GM23248 (cell line): ENCODE measurements at regions not wholly inside any gene's neighbourhood (a gene's known extent, or its start where the extent isn't known, plus 50 kb on each side); places are given as distances from the start of the nearest gene placed in this dataset.
"Not testable (repeated sequence)": the region's sequence is repeated elsewhere in the genome, so short reads cannot be mapped to it uniquely, and the experiment has no call there.

ENCODE experiments used
- DNase-seq: peaks from one replicate; pipeline ENCODE4 v3.0.0-alpha.2; 2015
- H2AFZ ChIP-seq: fragments of 200-600 bp; sonication (generic); 2 replicates; pipeline ENCODE4 v1.6.1; 2016; ENCODE audit warnings: antibody characterized with exemption
- H3F3A ChIP-seq: fragments of 200-600 bp; sonication (generic); 2 replicates; pipeline ENCODE4 v1.6.1; 2016; ENCODE audit warnings: mild to moderate bottlenecking, antibody characterized with exemption, mixed run types; ENCODE audit not compliant: insufficient read depth
- H3K27ac ChIP-seq: fragments of 200-600 bp; sonication (generic); 2 replicates; pipeline ENCODE4 v1.5.1; 2016; ENCODE audit warnings: mild to moderate bottlenecking
- H3K27me3 ChIP-seq: fragments of 200-600 bp; sonication (generic); replicated peaks from 2 replicates; pipeline ENCODE4 v1.6.1; 2016; ENCODE audit warnings: mild to moderate bottlenecking; ENCODE audit not compliant: insufficient read depth
- H3K36me3 ChIP-seq: fragments of 200-600 bp; sonication (generic); 2 replicates; pipeline ENCODE4 v1.6.1; 2016; ENCODE audit warnings: low read depth, mild to moderate bottlenecking
- H3K4me1 ChIP-seq: fragments of 200-600 bp; sonication (generic); 2 replicates; pipeline ENCODE4 v1.6.1; 2016; ENCODE audit warnings: mild to moderate bottlenecking; ENCODE audit not compliant: insufficient read depth
- H3K4me2 ChIP-seq: fragments of 200-600 bp; sonication (generic); one replicate; pipeline ENCODE4 v1.6.1; 2016; ENCODE audit warnings: mild to moderate bottlenecking; ENCODE audit not compliant: unreplicated experiment
- H3K4me3 ChIP-seq: fragments of 200-600 bp; sonication (generic); 2 replicates; pipeline ENCODE4 v1.5.1; 2016; ENCODE audit warnings: mild to moderate bottlenecking
- H3K79me2 ChIP-seq: fragments of 200-600 bp; sonication (generic); 2 replicates; pipeline ENCODE4 v1.6.1; 2016; ENCODE audit warnings: mild to moderate bottlenecking; ENCODE audit not compliant: insufficient read depth
- H3K9ac ChIP-seq: fragments of 200-600 bp; sonication (generic); 2 replicates; pipeline ENCODE4 v1.6.1; 2016; ENCODE audit warnings: mild to moderate bottlenecking
- H3K9me2 ChIP-seq: fragments of 200-600 bp; sonication (generic); 2 replicates; pipeline ENCODE4 v1.6.1; 2016; ENCODE audit warnings: mixed run types, mild to moderate bottlenecking, moderate library complexity; ENCODE audit not compliant: insufficient read depth
- H3K9me3 ChIP-seq: fragments of 200-600 bp; sonication (generic); one replicate; pipeline ENCODE4 v1.6.1; 2017; ENCODE audit warnings: low read depth
- H4K20me1 ChIP-seq: fragments of 200-600 bp; sonication (generic); 2 replicates; pipeline ENCODE4 v1.6.0; 2016; ENCODE audit not compliant: insufficient read depth
- EZH2 ChIP-seq: fragments of 200-600 bp; sonication (generic); IDR thresholded peaks from 2 replicates; pipeline ENCODE4 v1.6.1; 2018; ENCODE audit warnings: antibody characterized with exemption, mild to moderate bottlenecking; ENCODE audit not compliant: insufficient read depth, poor library complexity, severe bottlenecking
- EZH2phosphoT487 ChIP-seq: fragments of 200-600 bp; sonication (generic); IDR thresholded peaks from 2 replicates; pipeline ENCODE4 v1.6.1; 2018; ENCODE audit warnings: antibody characterized with exemption, moderate library complexity, mild to moderate bottlenecking, low read depth; ENCODE audit not compliant: insufficient read depth
- WGBS, 2 experiments: methylation state at CpG; one replicate each; pipeline ENCODE4 v1.1.6; 2015 to 2017; ENCODE audit warnings: low lambda C conversion rate in 2 of 2, low coverage in 1 of 2; ENCODE audit errors: missing lambda C conversion rate in 2 of 2; 5-methylcytosine and 5-hydroxymethylcytosine counted together
- in situ Hi-C: fragments of 300-500 bp; cut with MboI; formaldehyde crosslinking; loops from 2 replicates; pipeline ENCODE4 v1.15.0; 2020

- no peak overlapping the region for H3K27ac ChIP-seq
- H3F3A ChIP-seq, result no peaks in the 10 kb centered on the region
- H3K9ac ChIP-seq, result no peak overlapping the region
- no peak for TF ChIP-seq EZH2
- no peak for TF ChIP-seq EZH2phosphoT487
- H3K9me3 ChIP-seq, result no peaks in the 10 kb centered on the region
- in situ Hi-C loops, result loop anchor here (25.0 kb wide), 1 partner anchor 191 kb away; the partner anchor contains the start of gene ERRFI1
- 95 to 97% methylated on average over 2 of the region's 2 CpGs for WGBS, 2 experiments
- no peak overlapping the region for H2AFZ ChIP-seq
- no peak overlapping the region for H3K4me3 ChIP-seq
- H3K4me2 ChIP-seq, result no peak overlapping the region
- 0 out of 2 replicates have a peak, but pooled peaks cover 4% of the 10 kb centered on the region for H3K4me1 ChIP-seq
- H3K9me2 ChIP-seq, result no peaks in the 10 kb centered on the region
- DNase-seq, result no peak
- H3K27me3 ChIP-seq, result no peaks in the 10 kb centered on the region
- H3K36me3 ChIP-seq, result no peaks in the 10 kb centered on the region
- H4K20me1 ChIP-seq, result no peaks in the 10 kb centered on the region
- no peaks in the 10 kb centered on the region for H3K79me2 ChIP-seq
These were observed 89.7 kb upstream of the SLC45A1 start for GRCh38 chr1:8228253-8228652.

DNA sequence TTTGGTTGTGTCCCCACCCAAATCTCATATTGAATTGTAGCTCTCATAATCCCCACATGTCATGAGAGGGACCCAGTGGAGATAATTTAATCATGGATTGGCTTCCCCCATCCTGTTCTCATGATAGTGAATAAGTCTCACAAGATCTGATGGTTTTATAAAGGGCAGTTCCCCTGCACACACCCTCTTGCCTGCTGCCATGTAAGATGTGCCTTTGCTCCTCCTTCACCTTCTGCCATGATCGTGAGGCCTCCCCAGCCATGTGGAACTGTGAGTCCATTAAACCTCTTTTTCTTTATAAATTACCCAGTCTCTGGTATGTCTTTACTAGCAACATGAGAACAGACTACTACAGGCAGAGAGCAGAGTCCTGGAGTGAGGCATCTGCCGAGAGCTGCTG lies 90.2 kb upstream of the SLC45A1 start:
- in situ Hi-C loops, result loop anchor here (25.0 kb wide), 1 partner anchor 190 kb away; the partner anchor contains the start of gene ERRFI1
- H3K9me3 ChIP-seq, H3K36me3 ChIP-seq, DNase-seq, H3K9me2 ChIP-seq, H2AFZ ChIP-seq, H3F3A ChIP-seq, H3K4me1 ChIP-seq, H3K79me2 ChIP-seq, H3K9ac ChIP-seq, H4K20me1 ChIP-seq, H3K27me3 ChIP-seq, H3K4me2 ChIP-seq, H3K27ac ChIP-seq, H3K4me3 ChIP-seq: not testable (repeated sequence)
- WGBS, 2 experiments, result 93 to 95% methylated on average over 2 of the region's 2 CpGs

DNA sequence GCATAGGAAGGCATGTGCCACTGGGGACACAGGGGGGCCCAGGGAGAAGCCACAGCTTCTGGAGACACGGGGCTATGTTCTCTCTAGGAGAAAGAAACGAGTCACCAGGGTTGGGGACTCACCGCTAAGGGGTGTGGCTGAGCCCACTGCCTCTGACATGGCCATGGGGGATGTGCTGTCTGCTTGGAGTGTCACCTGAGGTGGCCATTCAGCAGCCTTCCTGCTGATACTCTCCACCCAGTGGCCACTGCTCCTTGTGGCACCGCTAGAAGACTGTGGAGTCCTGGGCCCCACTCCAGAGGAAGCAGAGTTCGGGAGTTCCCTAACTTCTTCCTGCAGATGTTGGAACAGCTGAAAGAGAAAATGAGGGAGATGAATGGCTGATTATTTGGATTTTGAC lies 91.2 kb upstream of the SLC45A1 start:
- Histone ChIP-seq H4K20me1 (no peaks in the 10 kb centered on the region), H3F3A (no peaks in the 10 kb centered on the region), H3K79me2 (no peaks in the 10 kb centered on the region), H3K4me1 (0 out of 2 replicates have a peak, but pooled peaks cover 4% of the 10 kb centered on the region), H3K4me2 (no peak overlapping the region), H3K9me2 (no peaks in the 10 kb centered on the region), H2AFZ (no peak overlapping the region), H3K36me3 (no peaks in the 10 kb centered on the region), H3K27ac (no peak overlapping the region), H3K27me3 (no peaks in the 10 kb centered on the region), H3K9me3 (no peaks in the 10 kb centered on the region), H3K9ac (no peak overlapping the region), H3K4me3 (no peak overlapping the region)
- TF ChIP-seq EZH2 (no peak), EZH2phosphoT487 (no peak)
- DNase-seq, result no peak
- in situ Hi-C loops, result loop anchor here (25.0 kb wide), 1 partner anchor 189 kb away; the partner anchor contains the start of gene ERRFI1
- WGBS, 2 experiments, result 88 to 90% methylated on average over 5 of the region's 5 CpGs

DNA sequence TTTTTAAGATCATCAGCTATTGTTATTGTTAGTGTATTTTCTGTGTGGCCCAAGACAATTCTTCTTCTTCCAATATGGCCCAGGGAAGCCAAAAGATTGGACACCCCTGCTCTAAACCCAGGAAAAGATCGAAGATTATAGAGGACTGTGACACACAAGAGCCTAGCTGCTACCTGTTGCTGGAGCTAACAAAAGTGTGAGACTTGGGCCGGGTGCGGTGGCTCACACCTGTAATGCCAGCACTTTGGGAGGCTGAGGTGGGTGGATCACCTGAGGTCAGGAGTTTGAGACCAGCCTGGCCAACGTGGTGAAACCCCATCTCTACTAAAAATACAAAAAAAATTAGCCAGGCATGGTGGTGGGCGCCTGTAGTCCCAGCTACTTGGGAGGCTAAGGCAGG lies 91.9 kb upstream of the SLC45A1 start:
- WGBS, 2 experiments, result 80 to 84% methylated on average over 5 of the region's 5 CpGs

DNA sequence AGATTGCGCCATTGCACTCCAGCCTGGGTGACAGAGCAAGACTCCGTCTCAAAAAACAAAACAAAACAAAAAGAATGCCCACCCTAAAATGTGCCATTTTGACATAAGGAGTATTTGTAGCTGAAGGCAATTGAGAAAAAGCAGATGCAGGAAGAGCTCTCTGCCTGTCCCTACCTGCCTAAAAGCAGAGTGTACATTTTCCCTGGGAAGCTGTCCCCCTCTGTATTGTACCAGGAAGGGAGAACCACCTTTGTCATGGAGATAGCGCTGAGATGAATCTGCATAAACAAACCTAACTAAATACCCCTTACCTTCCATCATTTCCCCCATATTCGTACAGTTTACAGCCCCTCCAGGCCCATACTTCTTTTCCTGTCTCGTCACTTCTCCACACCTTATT lies 94.4 kb upstream of the SLC45A1 start:
- H3K27me3 ChIP-seq, result no peaks in the 10 kb centered on the region
- 87 to 88% methylated on average over 5 of the region's 5 CpGs for WGBS, 2 experiments
- in situ Hi-C loops, result no loop called here

More for the DNA sequence above, 91.9 kb upstream of the SLC45A1 start:
- not testable (repeated sequence) for H4K20me1 ChIP-seq, H3K9ac ChIP-seq, H3K79me2 ChIP-seq, H3K36me3 ChIP-seq, H3K27me3 ChIP-seq, H3K4me1 ChIP-seq, H3K9me2 ChIP-seq, H3K4me3 ChIP-seq, DNase-seq, H3K4me2 ChIP-seq, H3K9me3 ChIP-seq, H3F3A ChIP-seq, H2AFZ ChIP-seq, H3K27ac ChIP-seq
- in situ Hi-C loops, result loop anchor here (25.0 kb wide), 1 partner anchor 189 kb away; the partner anchor contains the start of gene ERRFI1

More for the DNA sequence above, 94.4 kb upstream of the SLC45A1 start:
- TF ChIP-seq EZH2 (no peak), EZH2phosphoT487 (no peak)
- Histone ChIP-seq H3K79me2 (no peaks in the 10 kb centered on the region), H3K27ac (no peak overlapping the region), H3K4me2 (no peak overlapping the region), H3K4me3 (no peak overlapping the region), H3K9ac (no peak overlapping the region), H3F3A (no peaks in the 10 kb centered on the region), H4K20me1 (no peaks in the 10 kb centered on the region), H3K36me3 (no peaks in the 10 kb centered on the region), H3K9me3 (no peaks in the 10 kb centered on the region), H2AFZ (no peak overlapping the region), H3K4me1 (0 out of 2 replicates have a peak, but pooled peaks cover 4% of the 10 kb centered on the region), H3K9me2 (no peaks in the 10 kb centered on the region)
- DNase-seq, result no peak
